ENCODE measurements at regions not wholly inside any gene's neighbourhood (a gene's known extent, or its start where the extent isn't known, plus 50 kb on each side); places are given as distances from the start of the nearest gene placed in this dataset.

DNA sequence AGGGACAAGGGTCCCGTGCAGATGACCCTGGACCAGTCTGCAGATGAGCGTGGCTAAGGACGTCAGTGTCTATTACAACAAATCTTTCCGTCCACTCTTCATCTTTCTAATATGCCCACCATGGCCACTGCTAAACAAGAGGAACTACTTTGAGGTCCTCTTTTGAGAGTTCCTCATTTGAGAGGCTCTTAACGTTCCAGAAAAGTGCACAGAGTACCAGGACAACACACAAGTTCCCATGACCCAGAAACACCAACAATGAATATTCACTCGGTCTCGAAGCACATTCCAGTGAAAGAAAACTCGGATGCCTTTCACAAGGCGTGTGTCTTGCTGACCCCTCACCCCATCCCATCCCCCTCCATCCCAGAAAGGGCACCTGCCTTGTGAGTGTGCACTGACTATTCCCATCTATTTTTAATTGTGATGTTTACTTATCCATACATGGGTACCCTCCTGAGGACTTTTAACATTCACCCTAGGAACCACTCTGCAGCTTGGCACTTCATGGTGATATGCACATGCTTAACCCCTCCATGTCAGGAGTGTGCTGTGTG, 157.0 kb downstream of the SHANK2 start:
- TF ChIP-seq, protein P1, sequence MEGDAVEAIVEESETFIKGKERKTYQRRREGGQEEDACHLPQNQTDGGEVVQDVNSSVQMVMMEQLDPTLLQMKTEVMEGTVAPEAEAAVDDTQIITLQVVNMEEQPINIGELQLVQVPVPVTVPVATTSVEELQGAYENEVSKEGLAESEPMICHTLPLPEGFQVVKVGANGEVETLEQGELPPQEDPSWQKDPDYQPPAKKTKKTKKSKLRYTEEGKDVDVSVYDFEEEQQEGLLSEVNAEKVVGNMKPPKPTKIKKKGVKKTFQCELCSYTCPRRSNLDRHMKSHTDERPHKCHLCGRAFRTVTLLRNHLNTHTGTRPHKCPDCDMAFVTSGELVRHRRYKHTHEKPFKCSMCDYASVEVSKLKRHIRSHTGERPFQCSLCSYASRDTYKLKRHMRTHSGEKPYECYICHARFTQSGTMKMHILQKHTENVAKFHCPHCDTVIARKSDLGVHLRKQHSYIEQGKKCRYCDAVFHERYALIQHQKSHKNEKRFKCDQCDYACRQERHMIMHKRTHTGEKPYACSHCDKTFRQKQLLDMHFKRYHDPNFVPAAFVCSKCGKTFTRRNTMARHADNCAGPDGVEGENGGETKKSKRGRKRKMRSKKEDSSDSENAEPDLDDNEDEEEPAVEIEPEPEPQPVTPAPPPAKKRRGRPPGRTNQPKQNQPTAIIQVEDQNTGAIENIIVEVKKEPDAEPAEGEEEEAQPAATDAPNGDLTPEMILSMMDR (IDR thresholded peaks at IDR 0.05; ENCODE audit: insufficient read depth, low read length, poor library complexity, severe bottlenecking) = no peak
- no peak for TF ChIP-seq EZH2phosphoT487 (conservative IDR thresholded peaks at IDR 0.05; ENCODE audit: low read length)
